IMR-90 (cell line): ENCODE measurements at regions not wholly inside any gene's neighbourhood (a gene's known extent, or its start where the extent isn't known, plus 50 kb on each side); places are given as distances from the start of the nearest gene placed in this dataset.

Experiments used
- ATAC-seq: fragments of 200-7000 bp; cut with Tn5 transposase; 2 replicates; pipeline ENCODE4 v1.9.1; 2020; ENCODE audit warnings: low read depth, mild to moderate bottlenecking, moderate library complexity
- BruUV-seq: library from RNA; stranded (reverse); fragments of 400-500 nt; replicated peaks from 2 replicates; lab custom pipeline; 2021; lab: Mats Ljungman, UMichigan
- CTCF ChIA-PET: fragments of 300-600 bp; formaldehyde crosslinking; extraction: SDS; loops from one replicate; lab custom pipeline; 2021; ENCODE audit warnings: antibody characterized with exemption; lab: Yijun Ruan, JAX
- POLR2A ChIA-PET: fragments of 300-600 bp; sonication (Branson Sonifier 250); formaldehyde crosslinking; loops from one replicate; lab custom pipeline; 2022; ENCODE audit warnings: antibody characterized with exemption; ENCODE audit not compliant: unreplicated experiment; lab: Charles Lee
- DNase-seq: peaks from one replicate; pipeline ENCODE4 v3.0.0; 2013
- H2AFZ ChIP-seq: replicated peaks from 2 replicates; pipeline ENCODE3; 2013; ENCODE audit warnings: low read length, mild to moderate bottlenecking; ENCODE audit not compliant: poor library complexity
- H2AK5ac ChIP-seq: 2 replicates; pipeline ENCODE4 v1.6.1; 2013; ENCODE audit warnings: low read depth, low read length, inconsistent platforms
- H2AK9ac ChIP-seq: replicated peaks from 2 replicates; pipeline ENCODE3; 2013; ENCODE audit warnings: mild to moderate bottlenecking, low read depth, low read length, moderate library complexity; ENCODE audit not compliant: poor library complexity
- H2BK120ac ChIP-seq: 2 replicates; pipeline ENCODE4 v1.6.1; 2013; ENCODE audit warnings: low read depth, low read length, inconsistent platforms
- H2BK15ac ChIP-seq: 3 replicates; pipeline ENCODE4 v1.6.1; 2013; ENCODE audit warnings: low read depth, low read length, inconsistent platforms
- H2BK20ac ChIP-seq: 2 replicates; pipeline ENCODE4 v1.6.1; 2013; ENCODE audit warnings: low read depth, mild to moderate bottlenecking, inconsistent platforms, low read length, moderate library complexity
- H2BK5ac ChIP-seq: 2 replicates; pipeline ENCODE4 v1.6.1; 2013; ENCODE audit warnings: mild to moderate bottlenecking, low read depth, low read length, inconsistent platforms; ENCODE audit not compliant: poor library complexity, severe bottlenecking
- H3K14ac ChIP-seq: replicated peaks from 2 replicates; pipeline ENCODE4 v1.6.1; 2013; ENCODE audit warnings: low read depth, low read length, inconsistent platforms
- H3K18ac ChIP-seq: 2 replicates; pipeline ENCODE4 v1.6.1; 2013; ENCODE audit warnings: low read depth, low read length, control low read depth
- H3K23ac ChIP-seq: 2 replicates; pipeline ENCODE4 v1.6.1; 2013; ENCODE audit warnings: low read depth, low read length, inconsistent platforms
- H3K27ac ChIP-seq: 2 replicates; pipeline ENCODE4 v1.5.1; 2013; ENCODE audit warnings: mild to moderate bottlenecking, control low read depth, low read length; ENCODE audit not compliant: insufficient read depth
- H3K27me3 ChIP-seq: 2 replicates; pipeline ENCODE4 v1.6.1; 2013; ENCODE audit warnings: low read length; ENCODE audit not compliant: control insufficient read depth, insufficient read depth
- H3K36me3 ChIP-seq: 2 replicates; pipeline ENCODE4 v1.6.1; 2013; ENCODE audit warnings: low read length, mixed read lengths; ENCODE audit not compliant: control insufficient read depth, insufficient read depth
- H3K4ac ChIP-seq: 2 replicates; pipeline ENCODE4 v1.6.1; 2013; ENCODE audit warnings: low read depth, low read length, inconsistent platforms
- H3K4me1 ChIP-seq: 2 replicates; pipeline ENCODE4 v1.6.1; 2013; ENCODE audit warnings: low read length, mixed read lengths; ENCODE audit not compliant: control insufficient read depth, insufficient read depth
- H3K4me2 ChIP-seq: 2 replicates; pipeline ENCODE4 v1.6.1; 2013; ENCODE audit warnings: low read depth, mild to moderate bottlenecking, control low read depth, low read length, moderate library complexity
- H3K4me3 ChIP-seq: 2 replicates; pipeline ENCODE4 v1.5.1; 2013; ENCODE audit warnings: low read depth, mild to moderate bottlenecking, control low read depth, low read length, moderate library complexity; ENCODE audit not compliant: insufficient read depth
- H3K56ac ChIP-seq: 2 replicates; pipeline ENCODE4 v1.6.1; 2013; ENCODE audit warnings: low read length, inconsistent platforms; ENCODE audit not compliant: insufficient read depth; ENCODE audit errors: extremely low read depth
- H3K79me1 ChIP-seq, 2 experiments: 2 replicates each; pipeline ENCODE4 v1.6.1; 2013; ENCODE audit warnings: low read length in 2 of 2, inconsistent platforms in 1 of 2, low read depth in 1 of 2
- H3K9ac ChIP-seq: 2 replicates; pipeline ENCODE4 v1.6.1; 2013; ENCODE audit warnings: low read depth, low read length, control low read depth
- H3K9me1 ChIP-seq: 2 replicates; pipeline ENCODE4 v1.6.1; 2013; ENCODE audit warnings: low read length, inconsistent platforms; ENCODE audit not compliant: insufficient read depth
- H3K9me3 ChIP-seq: 2 replicates; pipeline ENCODE4 v1.6.1; 2013; ENCODE audit warnings: low read length; ENCODE audit not compliant: control insufficient read depth, insufficient read depth
- H4K20me1 ChIP-seq: 2 replicates; pipeline ENCODE4 v1.6.1; 2013; ENCODE audit warnings: low read length, inconsistent platforms; ENCODE audit not compliant: insufficient read depth
- H4K5ac ChIP-seq: 2 replicates; pipeline ENCODE4 v1.6.1; 2013; ENCODE audit warnings: mild to moderate bottlenecking, low read depth, low read length, control low read depth
- H4K8ac ChIP-seq, 2 experiments: 2 replicates each; pipeline ENCODE4 v1.6.1; 2013; ENCODE audit warnings: low read depth in 2 of 2, low read length in 2 of 2, control low read depth in 1 of 2, inconsistent platforms in 1 of 2
- H4K91ac ChIP-seq: 2 replicates; pipeline ENCODE4 v1.6.1; 2013; ENCODE audit warnings: low read depth, low read length, inconsistent platforms; ENCODE audit not compliant: insufficient read depth
- BHLHE40 ChIP-seq: fragments of 150-350 bp; IDR thresholded peaks from 2 replicates; pipeline ENCODE4 v1.6.1; 2016; ENCODE audit warnings: mild to moderate bottlenecking, low read depth, low read length
- CEBPB ChIP-seq: IDR thresholded peaks from 2 replicates; pipeline ENCODE4 v1.6.1; 2012; ENCODE audit warnings: low read depth, low read length, improper control_type of control experiment
- CHD1 ChIP-seq: IDR thresholded peaks from 2 replicates; pipeline ENCODE4 v1.6.1; 2012; ENCODE audit warnings: low read depth, low read length, improper control_type of control experiment
- CTCF ChIP-seq: conservative IDR thresholded peaks from 2 replicates; pipeline ENCODE4 v1.5.1; 2012; ENCODE audit warnings: mild to moderate bottlenecking, low read depth, low read length, improper control_type of control experiment
- ELK1 ChIP-seq: fragments of 150-350 bp; IDR thresholded peaks from 2 replicates; pipeline ENCODE4 v1.6.1; 2016; ENCODE audit warnings: low read depth, mild to moderate bottlenecking, low read length, moderate library complexity, borderline replicate concordance
- FOS ChIP-seq: fragments of 150-350 bp; IDR thresholded peaks from 2 replicates; pipeline ENCODE4 v1.6.1; 2016; ENCODE audit warnings: low read depth, low read length
- MAFK ChIP-seq: IDR thresholded peaks from 2 replicates; pipeline ENCODE4 v1.6.1; 2012; ENCODE audit warnings: low read depth, low read length, improper control_type of control experiment
- MAZ ChIP-seq: IDR thresholded peaks from 2 replicates; pipeline ENCODE4 v1.6.1; 2012; ENCODE audit warnings: low read depth, mild to moderate bottlenecking, low read length, improper control_type of control experiment, moderate library complexity, borderline replicate concordance
- MXI1 ChIP-seq: IDR thresholded peaks from 2 replicates; pipeline ENCODE4 v1.6.1; 2012; ENCODE audit warnings: low read depth, mild to moderate bottlenecking, low read length, moderate library complexity, borderline replicate concordance
- NFE2L2 ChIP-seq: fragments of 150-350 bp; IDR thresholded peaks from 2 replicates; pipeline ENCODE4 v1.6.1; 2016; ENCODE audit warnings: low read depth, mild to moderate bottlenecking, low read length
- POLR2A ChIP-seq: IDR thresholded peaks from 2 replicates; pipeline ENCODE4 v1.6.1; 2012; ENCODE audit warnings: mild to moderate bottlenecking, low read depth, low read length
- RAD21 ChIP-seq: IDR thresholded peaks from 2 replicates; pipeline ENCODE4 v1.6.1; 2012; ENCODE audit warnings: low read length, improper control_type of control experiment
- RCOR1 ChIP-seq: IDR thresholded peaks from 2 replicates; pipeline ENCODE4 v1.6.1; 2012; ENCODE audit warnings: mild to moderate bottlenecking, low read length, improper control_type of control experiment; ENCODE audit not compliant: insufficient replicate concordance
- RFX5 ChIP-seq: IDR thresholded peaks from 2 replicates; pipeline ENCODE4 v1.8.0; 2012; ENCODE audit warnings: low read depth, mild to moderate bottlenecking, low read length, moderate library complexity
- SMC3 ChIP-seq: fragments of 150-350 bp; IDR thresholded peaks from 2 replicates; pipeline ENCODE4 v1.6.1; 2016; ENCODE audit warnings: low read depth, mild to moderate bottlenecking, antibody characterized with exemption, low read length, moderate library complexity
- USF2 ChIP-seq: fragments of 150-350 bp; IDR thresholded peaks from 2 replicates; pipeline ENCODE4 v1.6.1; 2017; ENCODE audit warnings: mild to moderate bottlenecking, antibody characterized with exemption, low read length, low read depth
- WGBS, 2 experiments: methylation state at CpG; one replicate each; pipeline versions ENCODE4 v1.1.5 to v1.1.7; 2013; ENCODE audit warnings: missing lambda C conversion rate in 2 of 2; ENCODE audit not compliant: insufficient read length in 1 of 2; ENCODE audit errors: extremely low coverage in 2 of 2; 5-methylcytosine and 5-hydroxymethylcytosine counted together
- dilution Hi-C: fragments of 300-500 bp; cut with HindIII; formaldehyde crosslinking; loops from one replicate; pipeline ENCODE4 v1.14.3; 2018; ENCODE audit warnings: low sequenced_read_pairs; ENCODE audit not compliant: unreplicated experiment
- in situ Hi-C: fragments of 300-500 bp; cut with MboI; formaldehyde crosslinking; loops from 3 replicates; pipeline ENCODE4 v1.14.3; 2019; ENCODE audit warnings: low sequenced_read_pairs, inconsistent platforms, mixed read lengths
- intact Hi-C: fragments of 100-400 bp; cut with micrococcal nuclease; formaldehyde crosslinking; loops from 2 replicates; pipeline ENCODE4 v1.10.0; 2022

GRCh38 chr3:10581716-10582115, 76.3 kb upstream of the ATP2B2 start:
- intact Hi-C loops (no loop called here), dilution Hi-C loops (no loop called here), in situ Hi-C loops (no loop called here)
- H3K9ac ChIP-seq: no peak overlapping the region
- ChIA-PET CTCF (no interaction called here), POLR2A (no interaction called here)
- no peaks in the 10 kb centered on the region for H4K20me1 ChIP-seq
- BruUV-seq: no TSS peak
- H3K79me1 ChIP-seq: no peaks in the 10 kb centered on the region
- ATAC-seq: no peak
- no peak overlapping the region for H2BK120ac ChIP-seq
- H3K4me2 ChIP-seq: no peak overlapping the region
- H4K8ac ChIP-seq: no peak overlapping the region
- H2AK5ac ChIP-seq: no peak overlapping the region
- no peak overlapping the region for H4K5ac ChIP-seq
- no peak overlapping the region for H3K23ac ChIP-seq
- H3K4me3 ChIP-seq: no peak overlapping the region
- H2BK15ac ChIP-seq: no peak overlapping the region
- H3K18ac ChIP-seq: no peak overlapping the region
- no peak overlapping the region for H3K27ac ChIP-seq
- H3K4me1 ChIP-seq: no peaks in the 10 kb centered on the region
- no peak overlapping the region for H3K4ac ChIP-seq
- no peaks in the 10 kb centered on the region for H3K9me1 ChIP-seq
- H3K9me3 ChIP-seq: no peaks in the 10 kb centered on the region
- no peak overlapping the region for H3K56ac ChIP-seq
- no peak overlapping the region for H2BK20ac ChIP-seq
- H2AK9ac ChIP-seq: no peak overlapping the region
- H2BK5ac ChIP-seq: no peak overlapping the region
- DNase-seq: no peak
- WGBS, 2 experiments: no CpG with 5 or more reads among the region's 8 CpGs
- H3K14ac ChIP-seq: no peak overlapping the region
- no peak overlapping the region for H2AFZ ChIP-seq
- TF ChIP-seq USF2 (no peak), MAFK (no peak), CHD1 (no peak), RCOR1 (no peak), MAZ (no peak), RAD21 (no peak), RFX5 (no peak), NFE2L2 (no peak), CEBPB (no peak), ELK1 (no peak), POLR2A (no peak), FOS (no peak), SMC3 (no peak), CTCF (no peak), BHLHE40 (no peak), MXI1 (no peak)
- no peak overlapping the region for H4K91ac ChIP-seq
- H3K27me3 ChIP-seq: peaks cover 7% of the 10 kb centered on the region
- H3K36me3 ChIP-seq: no peaks in the 10 kb centered on the region
